22Rv1 (cell line): ENCODE measurements at regions not wholly inside any gene's neighbourhood (a gene's known extent, or its start where the extent isn't known, plus 50 kb on each side); places are given as distances from the start of the nearest gene placed in this dataset.

Experiments used
- ZFX ChIP-seq: fragments of 450-650 bp; IDR thresholded peaks from 2 replicates; pipeline ENCODE4 v1.6.1; 2017; ENCODE audit warnings: antibody characterized with exemption, borderline replicate concordance
- TF ChIP-seq, protein P1 (sequence below): fragments of 450-650 bp; IDR thresholded peaks from 2 replicates; pipeline ENCODE4 v1.5.1; 2017; ENCODE audit warnings: mild to moderate bottlenecking

DNA sequence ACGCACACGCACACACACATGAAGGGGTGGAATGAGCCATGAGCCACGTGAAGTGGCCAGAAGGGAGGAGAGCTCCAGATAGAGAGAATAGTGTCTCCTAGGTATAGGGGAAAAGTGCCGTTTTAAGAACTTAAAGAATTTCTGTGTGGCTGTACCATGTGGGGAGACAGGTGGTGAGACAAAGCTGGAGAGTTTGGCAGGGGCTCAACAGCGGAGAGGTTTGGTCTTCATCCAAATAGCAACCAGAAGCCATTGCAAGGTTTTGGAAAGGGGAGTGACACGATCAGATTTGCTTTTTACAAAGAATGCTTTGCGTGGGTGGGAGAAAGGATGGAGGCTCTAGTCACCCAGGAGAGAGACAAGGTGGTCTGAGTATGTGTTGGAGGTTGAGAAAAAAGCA is 146.0 kb downstream of the IL20RB start:
- TF ChIP-seq, protein P1, sequence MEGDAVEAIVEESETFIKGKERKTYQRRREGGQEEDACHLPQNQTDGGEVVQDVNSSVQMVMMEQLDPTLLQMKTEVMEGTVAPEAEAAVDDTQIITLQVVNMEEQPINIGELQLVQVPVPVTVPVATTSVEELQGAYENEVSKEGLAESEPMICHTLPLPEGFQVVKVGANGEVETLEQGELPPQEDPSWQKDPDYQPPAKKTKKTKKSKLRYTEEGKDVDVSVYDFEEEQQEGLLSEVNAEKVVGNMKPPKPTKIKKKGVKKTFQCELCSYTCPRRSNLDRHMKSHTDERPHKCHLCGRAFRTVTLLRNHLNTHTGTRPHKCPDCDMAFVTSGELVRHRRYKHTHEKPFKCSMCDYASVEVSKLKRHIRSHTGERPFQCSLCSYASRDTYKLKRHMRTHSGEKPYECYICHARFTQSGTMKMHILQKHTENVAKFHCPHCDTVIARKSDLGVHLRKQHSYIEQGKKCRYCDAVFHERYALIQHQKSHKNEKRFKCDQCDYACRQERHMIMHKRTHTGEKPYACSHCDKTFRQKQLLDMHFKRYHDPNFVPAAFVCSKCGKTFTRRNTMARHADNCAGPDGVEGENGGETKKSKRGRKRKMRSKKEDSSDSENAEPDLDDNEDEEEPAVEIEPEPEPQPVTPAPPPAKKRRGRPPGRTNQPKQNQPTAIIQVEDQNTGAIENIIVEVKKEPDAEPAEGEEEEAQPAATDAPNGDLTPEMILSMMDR: no peak
- TF ChIP-seq ZFX: no peak
